ENCODE measurements at regions not wholly inside any gene's neighbourhood (a gene's known extent, or its start where the extent isn't known, plus 50 kb on each side); places are given as distances from the start of the nearest gene placed in this dataset.
A peak's percentile ranks its signal among the peaks of the same experiment; 100 is the strongest.

DNA sequence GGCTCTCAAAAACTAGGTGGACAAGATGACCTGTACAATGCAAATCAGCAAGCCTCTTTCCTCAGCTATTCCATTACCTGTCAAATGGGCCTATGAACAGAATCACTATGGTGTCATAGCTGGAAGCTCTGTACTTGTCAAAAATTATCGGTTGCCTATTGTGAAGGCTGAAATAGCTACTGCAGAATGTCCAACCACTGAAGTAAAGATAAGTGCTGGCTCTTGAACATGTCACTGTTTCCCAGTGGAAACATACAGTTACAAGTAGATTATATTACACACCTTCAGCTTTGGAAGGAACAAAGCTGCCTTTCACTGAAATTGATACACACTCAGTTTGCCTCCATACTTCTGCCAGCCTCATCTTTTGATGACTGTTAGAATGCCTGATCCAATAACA lies 55.5 kb upstream of the PCDH9 start:
- Histone ChIP-seq H3K9me3 (replicated peaks; ENCODE audit: control insufficient read depth, insufficient read depth, low read length) (no peaks in the 10 kb centered on the region), H4K20me1 (ENCODE audit: control insufficient read depth, insufficient read depth) (no peaks in the 10 kb centered on the region), H3K27me3 (replicated peaks in 1 of 2; ENCODE audit: control insufficient read depth in 2 of 2, insufficient read depth in 2 of 2, low read length in 1 of 2) (no peaks in the 10 kb centered on the region), H3K9ac (ENCODE audit: control insufficient read depth, insufficient read depth, low read length) (no peak overlapping the region), H3K27ac (ENCODE audit: control insufficient read depth, insufficient read depth) (no peak overlapping the region), H3K4me3 (no peak overlapping the region), H3K79me2 (ENCODE audit: control insufficient read depth, insufficient read depth, low read length) (no peaks in the 10 kb centered on the region), H3K36me3 (ENCODE audit: control insufficient read depth in 2 of 2, insufficient read depth in 2 of 2, low read length in 1 of 2) (no peaks in the 10 kb centered on the region), H3K4me1 (ENCODE audit: control insufficient read depth, insufficient read depth, low read length) (no peaks in the 10 kb centered on the region), H3K4me2 (ENCODE audit: control insufficient read depth, insufficient read depth) (no peak overlapping the region), H2AFZ (ENCODE audit: control insufficient read depth, low read depth, low read length) (no peak overlapping the region)
- SMC1A ChIA-PET (ENCODE audit: uncharacterized antibody, unreplicated experiment) = no interaction called here
- WGBS (ENCODE audit: insufficient coverage, insufficient replicate concordance, low lambda C conversion rate, missing lambda C conversion rate) = 60% methylated on average over 1 of the region's 1 CpG
- POLR2A ChIA-PET = no interaction called here
- ATAC-seq (no peak), DNase-seq (ENCODE audit: low read depth, low spot score) (no peak), FAIRE-seq (no peak)
- no peak for TF ChIP-seq MTA3 (IDR thresholded peaks at IDR 0.05; ENCODE audit: borderline replicate concordance, low read length)
- in situ Hi-C loops (cut with MboI) (no loop called here), intact Hi-C loops (cut with micrococcal nuclease; ENCODE audit: unreplicated experiment) (no loop called here)
- CTCF ChIA-PET = interaction anchor here (0.9 to 1.1 kb wide), 2 partner anchors 13 to 14 kb away, joined by 3 read pairs; no protein-coding TSS in a partner anchor
- RAD21 ChIA-PET (ENCODE audit: unreplicated experiment) = no interaction called here
- no TSS peak for BruUV-seq (replicated peaks)

DNA sequence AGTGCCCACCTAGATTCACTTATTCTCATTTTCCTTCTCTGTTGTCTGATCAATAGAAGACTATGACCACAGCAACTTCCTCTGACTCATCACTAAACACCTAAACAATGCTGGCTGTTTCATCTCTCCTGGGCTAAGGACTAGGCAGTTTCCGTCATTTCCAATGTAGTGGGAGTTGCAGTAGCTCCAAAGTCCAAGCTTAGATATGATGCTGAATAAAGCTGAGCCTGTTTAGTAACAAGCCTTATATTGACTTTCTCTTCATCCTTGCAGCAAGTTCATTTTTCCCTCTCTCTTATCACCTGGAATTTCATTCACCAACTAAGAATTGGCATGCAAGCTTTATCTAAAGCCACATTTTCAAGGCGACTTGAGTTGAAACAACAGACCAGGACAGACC lies 53.5 kb upstream of the PCDH9 start:
- H3K4me3 ChIP-seq = no peak overlapping the region
- ChIA-PET POLR2A (no interaction called here), RAD21 (ENCODE audit: unreplicated experiment) (no interaction called here), SMC1A (ENCODE audit: uncharacterized antibody, unreplicated experiment) (no interaction called here), CTCF (no interaction called here)
- no peaks in the 10 kb centered on the region for H3K27me3 ChIP-seq (replicated peaks in 1 of 2; ENCODE audit: control insufficient read depth in 2 of 2, insufficient read depth in 2 of 2, low read length in 1 of 2)
- no peak overlapping the region for H3K4me2 ChIP-seq (ENCODE audit: control insufficient read depth, insufficient read depth)
- DNase-seq (ENCODE audit: low read depth, low spot score) (no peak), ATAC-seq (peak; percentile 50; the same call in 2 of the 3 replicates), FAIRE-seq (no peak)
- TF ChIP-seq CHD2 (IDR thresholded peaks at IDR 0.05; ENCODE audit: borderline replicate concordance, low read depth, low read length) (no peak), MTA2 (IDR thresholded peaks at IDR 0.05; ENCODE audit: low read depth) (no peak), ZBED1 (IDR thresholded peaks at IDR 0.05; ENCODE audit: borderline replicate concordance) (no peak), TCF12 (IDR thresholded peaks at IDR 0.05; ENCODE audit: low read depth, low read length) (no peak), BRCA1 (IDR thresholded peaks at IDR 0.05; ENCODE audit: low read depth, low read length) (no peak), RFX5 (IDR thresholded peaks at IDR 0.05; ENCODE audit: low read depth, low read length) (no peak), MXI1 (IDR thresholded peaks at IDR 0.05; ENCODE audit: low read depth, low read length) (no peak), TCF7 (IDR thresholded peaks at IDR 0.05; ENCODE audit: borderline replicate concordance) (no peak), IKZF1 (conservative IDR thresholded peaks at IDR 0.05) (no peak), WRNIP1 (IDR thresholded peaks at IDR 0.05; ENCODE audit: borderline replicate concordance, low read depth, low read length) (no peak)
- TF ChIP-seq, protein P1, sequence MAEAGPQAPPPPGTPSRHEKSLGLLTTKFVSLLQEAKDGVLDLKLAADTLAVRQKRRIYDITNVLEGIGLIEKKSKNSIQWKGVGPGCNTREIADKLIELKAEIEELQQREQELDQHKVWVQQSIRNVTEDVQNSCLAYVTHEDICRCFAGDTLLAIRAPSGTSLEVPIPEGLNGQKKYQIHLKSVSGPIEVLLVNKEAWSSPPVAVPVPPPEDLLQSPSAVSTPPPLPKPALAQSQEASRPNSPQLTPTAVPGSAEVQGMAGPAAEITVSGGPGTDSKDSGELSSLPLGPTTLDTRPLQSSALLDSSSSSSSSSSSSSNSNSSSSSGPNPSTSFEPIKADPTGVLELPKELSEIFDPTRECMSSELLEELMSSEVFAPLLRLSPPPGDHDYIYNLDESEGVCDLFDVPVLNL (IDR thresholded peaks at IDR 0.05; ENCODE audit: low read depth, low read length) = no peak
- TF ChIP-seq, protein P2, sequence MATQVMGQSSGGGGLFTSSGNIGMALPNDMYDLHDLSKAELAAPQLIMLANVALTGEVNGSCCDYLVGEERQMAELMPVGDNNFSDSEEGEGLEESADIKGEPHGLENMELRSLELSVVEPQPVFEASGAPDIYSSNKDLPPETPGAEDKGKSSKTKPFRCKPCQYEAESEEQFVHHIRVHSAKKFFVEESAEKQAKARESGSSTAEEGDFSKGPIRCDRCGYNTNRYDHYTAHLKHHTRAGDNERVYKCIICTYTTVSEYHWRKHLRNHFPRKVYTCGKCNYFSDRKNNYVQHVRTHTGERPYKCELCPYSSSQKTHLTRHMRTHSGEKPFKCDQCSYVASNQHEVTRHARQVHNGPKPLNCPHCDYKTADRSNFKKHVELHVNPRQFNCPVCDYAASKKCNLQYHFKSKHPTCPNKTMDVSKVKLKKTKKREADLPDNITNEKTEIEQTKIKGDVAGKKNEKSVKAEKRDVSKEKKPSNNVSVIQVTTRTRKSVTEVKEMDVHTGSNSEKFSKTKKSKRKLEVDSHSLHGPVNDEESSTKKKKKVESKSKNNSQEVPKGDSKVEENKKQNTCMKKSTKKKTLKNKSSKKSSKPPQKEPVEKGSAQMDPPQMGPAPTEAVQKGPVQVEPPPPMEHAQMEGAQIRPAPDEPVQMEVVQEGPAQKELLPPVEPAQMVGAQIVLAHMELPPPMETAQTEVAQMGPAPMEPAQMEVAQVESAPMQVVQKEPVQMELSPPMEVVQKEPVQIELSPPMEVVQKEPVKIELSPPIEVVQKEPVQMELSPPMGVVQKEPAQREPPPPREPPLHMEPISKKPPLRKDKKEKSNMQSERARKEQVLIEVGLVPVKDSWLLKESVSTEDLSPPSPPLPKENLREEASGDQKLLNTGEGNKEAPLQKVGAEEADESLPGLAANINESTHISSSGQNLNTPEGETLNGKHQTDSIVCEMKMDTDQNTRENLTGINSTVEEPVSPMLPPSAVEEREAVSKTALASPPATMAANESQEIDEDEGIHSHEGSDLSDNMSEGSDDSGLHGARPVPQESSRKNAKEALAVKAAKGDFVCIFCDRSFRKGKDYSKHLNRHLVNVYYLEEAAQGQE (IDR thresholded peaks at IDR 0.05; ENCODE audit: low read depth, low read length) = no peak
- 19% methylated on average over 2 of the region's 2 CpGs for WGBS (ENCODE audit: insufficient coverage, insufficient replicate concordance, low lambda C conversion rate, missing lambda C conversion rate)
- no peak overlapping the region for H2AFZ ChIP-seq (ENCODE audit: control insufficient read depth, low read depth, low read length)
- no TSS peak for BruUV-seq (replicated peaks)
- H3K36me3 ChIP-seq (ENCODE audit: control insufficient read depth in 2 of 2, insufficient read depth in 2 of 2, low read length in 1 of 2) = no peaks in the 10 kb centered on the region
- no peaks in the 10 kb centered on the region for H3K4me1 ChIP-seq (ENCODE audit: control insufficient read depth, insufficient read depth, low read length)
- intact Hi-C loops (cut with micrococcal nuclease; ENCODE audit: unreplicated experiment) = no loop called here
- H3K27ac ChIP-seq (ENCODE audit: control insufficient read depth, insufficient read depth) = no peak overlapping the region
- no peaks in the 10 kb centered on the region for H4K20me1 ChIP-seq (ENCODE audit: control insufficient read depth, insufficient read depth)
- in situ Hi-C loops (cut with MboI) = no loop called here
- no peak overlapping the region for H3K9ac ChIP-seq (ENCODE audit: control insufficient read depth, insufficient read depth, low read length)
- H3K79me2 ChIP-seq (ENCODE audit: control insufficient read depth, insufficient read depth, low read length) = no peaks in the 10 kb centered on the region
- H3K9me3 ChIP-seq (replicated peaks; ENCODE audit: control insufficient read depth, insufficient read depth, low read length) = no peaks in the 10 kb centered on the region
